ENCODE measurements at regions not wholly inside any gene's neighbourhood (a gene's known extent, or its start where the extent isn't known, plus 50 kb on each side); places are given as distances from the start of the nearest gene placed in this dataset.

DNA sequence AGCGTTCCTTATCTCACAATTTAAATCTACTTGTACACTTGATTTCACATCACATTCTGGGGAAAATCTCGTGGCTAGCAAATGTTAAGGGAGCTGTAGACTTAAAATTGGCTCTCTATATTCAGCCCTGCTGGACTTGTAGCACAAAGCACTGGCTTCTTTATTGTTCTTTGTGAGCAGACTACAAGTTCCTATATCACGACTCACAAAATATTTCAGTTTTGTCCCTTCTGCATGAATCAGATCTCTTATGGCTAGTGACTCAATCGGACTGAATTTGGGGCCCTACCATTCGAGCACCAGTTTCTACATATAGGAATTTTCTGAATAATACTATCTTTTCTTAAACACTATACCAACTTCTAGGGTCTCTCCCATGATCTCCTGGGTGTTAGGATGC is 390.1 kb downstream of the ADAM29 start:
- TF ChIP-seq GATA2 (IDR thresholded peaks at IDR 0.05; ENCODE audit: low read depth, low read length) = no peak
- TF ChIP-seq GATA3 (IDR thresholded peaks at IDR 0.05; ENCODE audit: low read depth, low read length) = no peak
